Stimulated activated CD4-positive, alpha-beta T cell treated with anti-CD3 and anti-CD28 coated beads, Interleukin-4, amount 100 ng/mL, for 48 hours (primary cell): ENCODE measurements at regions not wholly inside any gene's neighbourhood (a gene's known extent, or its start where the extent isn't known, plus 50 kb on each side); places are given as distances from the start of the nearest gene placed in this dataset.

Experiments
- DNase-seq, 2 donors: peaks; one replicate each; pipeline ENCODE4 v3.0.0-alpha.2; 2020; ENCODE audit warnings: low read depth in 2 of 2

DNA sequence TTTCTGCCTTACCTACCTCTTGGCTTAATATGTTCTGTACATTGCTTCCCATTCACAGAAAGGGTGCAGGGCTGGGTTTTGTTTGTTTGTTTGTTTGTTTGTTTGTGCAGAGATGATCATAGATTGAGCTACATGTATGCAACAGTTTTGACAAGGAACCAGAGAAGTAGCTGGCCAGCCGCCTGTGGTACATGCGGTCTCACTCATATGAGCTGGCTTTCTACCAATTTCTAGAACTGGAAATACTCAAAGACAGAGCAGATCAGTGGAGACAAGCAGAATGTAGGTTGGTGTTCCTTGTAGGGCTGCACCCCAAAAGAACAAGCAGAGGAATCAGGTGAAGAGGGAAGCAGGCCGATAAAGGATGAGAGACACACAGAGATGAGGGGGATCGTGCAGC is 502.7 kb downstream of the SOX2 start:
- DNase-seq = no peak

DNA sequence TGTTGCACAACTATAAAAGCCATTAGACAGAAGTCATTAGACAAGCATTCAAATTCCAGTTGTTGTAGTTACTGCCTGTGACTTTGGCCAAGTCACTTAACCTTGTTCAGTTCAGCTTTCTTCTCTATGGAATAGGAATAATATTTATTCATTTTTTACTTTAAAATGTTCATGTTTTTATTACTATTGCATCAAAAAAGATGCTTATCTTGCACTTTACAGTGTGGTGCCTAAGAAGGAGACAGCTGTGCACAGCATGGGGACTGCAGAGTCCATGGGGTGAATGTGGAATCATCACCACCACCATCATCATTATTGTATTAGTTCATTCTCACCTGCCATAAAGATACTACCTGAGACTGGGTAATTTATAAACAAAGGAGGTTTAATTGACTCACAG is 504.2 kb downstream of the SOX2 start:
- DNase-seq = no peak

DNA sequence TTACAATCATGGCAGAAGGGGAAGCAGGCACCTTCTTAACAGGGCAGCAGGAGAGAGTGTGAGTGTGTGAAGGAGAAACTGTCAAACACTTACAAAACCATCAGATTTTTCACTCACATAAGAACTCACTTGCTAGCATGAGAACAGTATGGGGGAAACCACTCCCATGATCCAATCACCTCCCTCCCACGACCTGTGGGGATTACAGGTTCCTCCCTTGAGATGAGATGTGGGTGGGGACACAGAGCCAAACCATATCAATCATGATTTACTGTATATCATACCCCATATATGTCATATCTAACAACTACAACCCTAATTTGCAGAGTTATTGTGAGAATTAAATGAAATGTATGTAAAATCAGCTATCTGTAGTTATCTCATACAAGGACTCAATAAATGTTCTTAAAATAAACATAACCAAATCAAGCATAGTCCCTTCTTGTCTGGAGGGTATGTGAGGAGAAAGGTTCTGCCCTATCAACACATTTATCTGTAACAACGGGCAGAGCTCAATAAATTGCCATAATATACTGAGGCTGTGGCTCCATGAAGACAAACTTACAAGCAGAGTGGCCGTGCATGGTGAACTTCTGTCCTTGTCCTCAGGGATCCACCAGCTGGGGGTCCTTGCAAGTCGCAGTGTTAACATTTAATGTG is 504.7 kb downstream of the SOX2 start:
- DNase-seq = no peak

DNA sequence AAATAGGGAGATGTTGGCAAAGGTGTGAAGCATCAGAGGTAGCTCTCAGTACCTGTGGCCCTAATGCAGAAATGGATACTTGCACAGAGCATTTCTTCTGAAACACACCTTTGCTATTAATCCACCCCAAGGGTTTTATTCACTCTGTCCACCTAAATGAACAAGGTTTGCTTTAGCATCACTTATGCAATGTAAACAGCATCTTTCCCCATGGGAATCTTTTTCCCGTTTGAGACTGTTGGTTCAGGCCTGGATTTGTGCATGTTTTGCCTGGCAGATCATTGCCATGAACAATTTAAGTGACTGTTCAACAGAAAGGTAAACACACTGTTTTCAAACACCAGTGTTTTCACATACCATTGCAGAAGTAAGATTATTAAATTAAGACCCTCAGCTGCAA is 508.3 kb downstream of the SOX2 start:
- DNase-seq = no peak

DNA sequence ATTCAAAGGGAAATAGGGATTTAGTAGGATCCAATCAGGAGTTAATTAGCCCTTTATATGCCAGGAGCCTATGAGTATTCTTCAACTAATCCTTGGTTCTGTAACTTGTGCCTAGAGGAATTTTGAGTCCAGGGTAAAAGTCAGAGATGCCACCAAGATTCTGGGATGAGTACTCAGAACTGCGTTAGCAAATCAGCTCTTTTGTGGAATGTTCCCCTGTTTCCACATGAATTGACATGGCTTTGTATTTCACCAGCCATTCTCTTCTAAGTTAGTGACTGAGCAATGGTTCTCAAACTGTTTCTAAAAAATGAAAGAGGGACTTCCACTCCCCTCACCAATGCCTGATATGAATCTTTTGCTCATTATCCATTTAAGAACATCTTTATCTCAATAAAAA is 508.7 kb downstream of the SOX2 start:
- no peak for DNase-seq

DNA sequence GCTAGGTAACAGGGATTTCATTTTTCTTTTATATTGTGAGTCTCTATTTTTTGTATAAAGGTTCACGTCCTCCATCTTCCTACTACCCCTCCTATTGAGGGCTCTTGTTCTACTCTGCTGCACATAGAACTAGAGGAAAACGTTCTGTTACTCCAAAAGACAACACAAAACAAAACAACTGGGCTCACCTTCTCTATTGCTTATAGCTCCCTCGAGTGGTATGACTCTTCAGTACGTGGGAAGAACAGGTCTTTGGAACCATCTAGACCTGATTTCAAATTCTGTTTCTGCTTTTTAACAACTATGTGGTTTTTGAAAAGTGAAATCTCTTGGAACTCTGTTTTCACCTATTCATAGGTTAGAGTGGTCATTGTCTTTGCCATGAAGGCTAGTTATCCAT is 515.3 kb downstream of the SOX2 start:
- DNase-seq = no peak

- no peak for DNase-seq
These were observed 521.7 kb downstream of the SOX2 start for GRCh38 chr3:182233405-182233804.

GRCh38 chr3:182233957-182234356 is 522.2 kb downstream of the SOX2 start:
- DNase-seq = no peak

GRCh38 chr3:182234881-182235280 is 523.2 kb downstream of the SOX2 start:
- no peak for DNase-seq

DNA sequence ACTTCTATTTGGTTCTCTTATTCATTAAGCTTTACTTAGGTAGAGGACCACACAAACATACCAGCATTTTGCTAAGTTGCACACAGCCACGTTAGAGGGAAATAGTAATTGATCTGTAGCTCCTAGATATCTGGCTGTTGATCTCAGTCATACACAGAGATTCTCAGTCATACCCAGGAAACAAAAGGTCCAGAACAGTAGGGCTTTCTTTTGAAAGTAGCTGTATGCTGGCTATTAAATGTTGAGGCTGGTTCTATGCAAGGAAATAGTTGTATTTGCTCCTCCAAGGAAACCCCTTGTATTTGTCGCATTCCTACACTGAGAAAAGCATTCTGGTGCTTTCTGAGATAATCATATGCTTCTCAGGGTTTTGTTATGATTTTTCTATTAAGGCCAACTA is 523.8 kb downstream of the SOX2 start:
- no peak for DNase-seq

GRCh38 chr3:182238126-182238525 is 526.4 kb downstream of the SOX2 start:
- no peak for DNase-seq

- no peak for DNase-seq
These were observed 527.6 kb downstream of the SOX2 start for GRCh38 chr3:182239316-182239715.

DNA sequence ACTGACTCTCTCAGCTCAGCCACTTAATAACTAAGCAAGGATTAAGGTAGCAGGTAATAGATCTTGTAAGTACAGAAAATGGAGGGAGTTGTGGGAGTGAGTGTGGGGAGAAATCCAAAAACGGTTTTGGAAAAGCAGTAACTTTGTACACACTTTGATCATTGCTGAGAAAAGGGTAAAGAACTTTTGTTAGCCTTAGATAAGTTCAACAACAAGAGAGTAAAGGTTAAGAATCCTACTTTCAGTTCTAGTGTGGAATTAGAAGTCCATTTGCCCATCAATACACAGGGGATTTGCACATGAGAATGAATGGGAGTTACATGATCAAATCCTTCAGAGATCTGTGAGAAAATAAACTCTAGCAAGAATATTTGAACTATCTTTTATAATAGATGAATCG is 528.7 kb downstream of the SOX2 start:
- DNase-seq = no peak

DNA sequence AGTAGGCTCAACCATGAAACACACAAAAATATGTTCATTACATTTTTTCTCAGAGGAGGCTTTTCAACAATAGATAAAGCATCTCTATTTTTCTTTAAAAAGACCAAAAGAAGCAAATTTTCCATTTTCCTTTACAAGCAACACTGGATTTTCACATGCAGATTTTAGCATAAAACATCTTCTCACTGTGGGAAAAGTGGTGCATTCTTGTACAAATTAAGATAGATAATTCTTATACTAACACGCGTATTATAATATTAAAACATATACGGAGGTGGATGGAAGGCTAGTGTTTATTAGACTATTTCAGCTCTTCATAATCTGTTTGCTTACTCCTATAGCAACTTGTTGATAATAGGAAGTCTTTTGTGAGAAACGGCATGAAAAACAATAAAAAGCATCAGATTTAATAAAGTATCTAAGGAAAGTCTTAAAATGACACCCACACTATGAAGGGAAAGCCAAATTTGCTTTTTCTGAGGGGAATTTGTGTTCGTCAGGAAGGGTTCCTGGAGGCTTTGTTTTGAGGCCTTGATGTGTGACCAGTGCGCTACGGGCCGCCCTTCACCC is 529.6 kb downstream of the SOX2 start:
- DNase-seq = no peak

DNA sequence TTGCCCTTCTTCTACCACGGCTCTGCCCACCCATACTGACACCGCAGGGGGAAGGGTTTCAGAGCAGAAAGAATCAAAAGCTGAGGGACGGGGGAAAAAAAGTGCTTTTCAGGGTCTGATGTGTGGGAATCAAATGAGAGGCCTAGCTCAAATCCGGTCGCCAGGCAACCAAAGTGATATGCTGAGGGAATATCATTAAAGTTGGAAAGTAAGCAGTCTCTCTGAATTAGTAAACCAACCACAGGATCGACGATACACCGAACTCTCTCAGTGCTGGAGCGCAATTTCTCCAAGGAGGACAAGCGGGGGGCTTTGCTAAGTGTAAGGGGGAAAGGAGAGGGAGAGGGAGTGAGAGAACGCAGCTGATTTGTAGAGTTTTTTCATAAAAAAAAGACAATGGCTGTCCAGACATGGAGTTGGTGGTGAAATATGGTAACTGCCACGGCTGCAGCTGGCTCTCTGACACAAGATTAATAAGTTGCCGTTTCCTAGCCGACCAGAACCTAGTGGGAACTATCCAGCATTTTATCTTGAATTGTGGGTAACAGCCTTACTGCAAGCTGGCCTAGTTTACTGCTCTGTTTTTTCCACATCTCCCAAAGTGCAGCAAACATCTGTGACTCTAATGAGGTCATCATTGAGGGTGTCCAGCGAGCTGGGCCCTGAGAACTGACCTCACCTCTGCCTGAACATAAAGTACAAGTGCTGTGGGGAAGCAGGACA is 530.2 kb downstream of the SOX2 start:
- no peak for DNase-seq

DNA sequence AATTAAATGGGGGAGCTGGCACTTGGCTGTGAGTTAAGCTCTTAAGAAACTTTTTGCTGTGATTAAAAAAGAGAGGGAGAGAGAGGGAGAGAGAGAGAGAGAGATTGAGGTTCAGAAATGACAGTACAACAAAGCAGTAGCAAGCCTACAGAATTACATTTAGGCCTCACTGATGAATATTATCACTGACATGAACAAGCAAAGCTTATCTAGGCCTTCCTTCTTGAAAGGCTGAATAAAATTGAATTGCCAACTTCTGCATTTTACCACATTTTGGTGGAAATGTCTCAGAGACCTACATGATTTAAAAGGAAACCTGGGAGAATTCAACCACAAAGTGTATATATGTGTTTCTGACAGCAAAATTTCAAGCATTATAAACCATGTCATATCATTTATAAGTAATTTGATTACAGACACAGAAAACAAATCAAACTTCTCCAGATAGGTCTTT is 530.8 kb downstream of the SOX2 start:
- DNase-seq = no peak

GRCh38 chr3:182243625-182244024 is 531.9 kb downstream of the SOX2 start:
- no peak for DNase-seq

GRCh38 chr3:182244222-182244971 is 532.7 kb downstream of the SOX2 start:
- no peak for DNase-seq

DNA sequence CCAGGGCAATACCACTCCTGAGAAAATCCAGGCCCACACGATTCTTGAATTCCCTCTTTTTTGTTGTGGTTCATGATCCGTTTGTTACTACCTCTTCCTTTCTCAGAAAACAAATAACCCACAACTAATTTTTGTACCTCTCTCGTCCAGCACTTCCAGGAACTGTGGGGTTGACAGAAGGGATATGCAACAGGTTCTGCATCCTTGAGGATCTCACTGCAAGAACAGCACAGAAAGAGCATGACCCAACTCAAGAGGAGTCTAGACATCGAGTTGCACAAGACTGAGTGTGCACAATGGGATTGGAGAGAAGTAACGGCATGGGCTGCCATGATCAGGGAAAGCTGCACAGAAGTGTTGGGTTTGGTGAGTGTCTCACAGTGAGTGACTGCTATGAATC is 533.3 kb downstream of the SOX2 start:
- no peak for DNase-seq

DNA sequence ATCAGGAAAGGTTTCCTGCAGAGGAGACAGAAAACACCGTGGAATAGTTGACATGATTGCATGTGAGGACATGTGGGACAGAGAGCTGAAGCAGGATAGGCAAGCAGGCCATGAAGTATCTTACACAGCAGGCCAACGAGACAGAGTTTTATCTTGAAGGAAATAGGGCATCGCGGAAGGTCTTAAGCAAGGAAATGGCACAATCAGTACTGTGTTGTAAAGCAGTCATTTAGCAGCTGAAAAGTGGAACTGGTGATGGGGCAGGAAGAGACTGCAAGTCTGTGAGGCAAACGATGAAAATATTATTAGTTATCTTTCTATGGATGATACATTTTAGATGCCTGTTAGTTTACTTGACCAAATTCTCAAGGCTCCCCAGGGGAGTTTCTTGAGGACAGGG is 535.1 kb downstream of the SOX2 start:
- DNase-seq = no peak

- no peak for DNase-seq
These were observed 536.7 kb downstream of the SOX2 start for GRCh38 chr3:182248349-182248880.

DNA sequence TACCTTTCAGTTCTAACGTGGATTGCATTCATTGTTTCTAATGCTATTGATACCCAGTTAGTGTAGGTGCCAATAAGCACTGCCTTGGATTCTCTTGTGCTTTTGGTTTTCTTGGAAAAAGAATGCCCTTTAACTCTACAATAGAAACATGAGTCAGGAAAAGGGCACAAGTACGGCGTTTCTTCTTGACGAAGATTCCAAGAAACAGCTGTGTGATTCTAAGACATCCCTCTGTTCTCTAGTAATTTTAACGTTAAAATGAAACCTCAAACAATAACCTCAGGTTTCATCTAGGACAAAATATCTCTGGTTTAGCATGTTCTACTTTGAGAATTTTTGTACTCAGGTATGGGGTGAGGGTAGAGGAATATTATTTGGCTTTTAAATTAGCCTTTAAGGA is 540.5 kb upstream of the ATP11B start:
- DNase-seq = no peak
